ENCODE measurements at regions not wholly inside any gene's neighbourhood (a gene's known extent, or its start where the extent isn't known, plus 50 kb on each side); places are given as distances from the start of the nearest gene placed in this dataset.
"Not testable (repeated sequence)": the region's sequence is repeated elsewhere in the genome, so short reads cannot be mapped to it uniquely, and the experiment has no call there.

DNA sequence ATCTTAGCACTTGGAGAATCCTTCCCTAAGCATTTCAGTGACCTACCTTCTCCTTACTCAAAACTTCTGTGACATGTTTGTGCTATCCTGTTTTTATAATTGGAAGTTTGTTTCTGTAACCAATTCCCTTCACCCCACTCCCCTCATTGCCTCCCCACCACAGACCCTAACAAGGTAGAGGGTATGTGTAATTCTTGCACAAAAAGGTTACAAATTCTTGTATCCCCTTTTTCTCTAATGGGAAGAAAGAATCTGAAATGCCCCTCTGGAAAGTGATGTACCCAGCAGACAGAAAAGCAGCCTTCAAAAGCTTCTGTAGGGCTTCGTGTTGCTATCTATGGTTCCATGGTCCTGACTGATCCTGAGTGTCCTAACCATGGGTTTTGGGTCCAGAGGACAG, 111.7 kb upstream of the TMEM170B start:
- no peak for DNase-seq

DNA sequence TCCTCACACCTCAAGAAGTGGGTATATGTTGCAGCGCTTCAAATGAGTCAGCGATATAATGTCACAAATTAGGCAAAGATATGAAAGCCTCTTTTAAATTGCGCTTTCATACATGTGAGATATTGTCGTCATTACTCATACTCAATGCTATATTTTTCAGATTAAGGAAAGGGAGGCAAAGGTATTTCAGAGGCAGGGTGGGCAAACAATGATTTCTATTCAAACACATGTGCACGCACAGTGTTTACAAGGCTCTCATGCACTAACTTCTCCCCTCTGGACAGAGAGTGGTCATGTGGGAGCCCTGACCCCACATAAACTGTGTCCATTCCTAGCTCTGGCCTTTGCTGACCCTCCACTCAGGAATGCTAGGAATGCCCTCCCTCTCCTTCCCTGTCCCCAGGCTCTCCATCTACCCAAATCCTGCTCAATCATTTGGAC, 112.1 kb upstream of the TMEM170B start:
- no peak for DNase-seq

DNA sequence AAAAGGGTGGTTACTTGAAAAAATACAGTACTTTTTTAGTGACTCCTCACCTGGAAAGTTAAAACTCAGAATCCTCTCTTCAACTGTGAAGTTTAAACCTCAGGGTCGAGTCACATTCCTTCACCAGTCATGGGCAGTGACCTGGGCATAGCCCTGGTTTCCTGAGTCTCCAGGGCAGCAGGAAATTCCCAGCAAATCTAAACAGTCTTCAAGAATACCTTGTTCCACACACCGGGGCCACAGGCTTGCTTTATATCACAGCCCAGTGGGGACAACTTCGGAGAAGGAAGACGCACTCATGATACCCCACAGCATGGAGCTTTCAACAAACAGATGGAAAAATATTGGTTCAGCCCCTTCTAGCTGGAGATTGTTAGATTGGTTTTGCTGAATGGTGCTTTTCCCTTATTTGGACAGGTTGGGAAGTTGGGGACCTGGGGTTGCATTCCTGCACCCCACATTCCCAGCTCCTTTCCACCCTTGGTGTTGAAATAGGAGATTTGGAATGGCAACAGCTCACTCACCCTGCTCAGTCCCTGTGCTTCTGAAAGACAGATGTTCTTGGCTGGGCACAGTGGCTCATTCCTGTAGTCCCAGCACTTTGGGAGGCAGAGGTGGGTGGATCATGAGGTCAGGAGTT, 113.0 kb upstream of the TMEM170B start:
- DNase-seq: no peak

DNA sequence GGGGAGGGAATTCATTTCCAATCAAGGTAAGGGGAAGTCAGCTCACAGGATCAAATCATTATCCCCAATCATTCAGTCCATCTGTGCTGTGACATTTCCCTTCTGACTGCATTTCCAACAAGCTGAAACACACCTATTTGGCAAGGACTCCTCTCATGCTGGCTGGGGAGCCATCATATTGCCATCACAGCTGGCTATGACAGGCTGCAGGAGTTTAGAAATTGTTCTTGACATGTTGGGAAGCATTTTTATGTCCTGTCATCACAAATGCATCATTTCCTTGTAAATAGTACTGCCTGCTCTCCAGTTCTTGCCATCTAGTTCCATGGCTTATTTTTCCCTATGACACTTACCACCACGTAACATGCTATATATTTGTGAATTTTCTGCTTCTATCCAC, 113.9 kb upstream of the TMEM170B start:
- DNase-seq: no peak

DNA sequence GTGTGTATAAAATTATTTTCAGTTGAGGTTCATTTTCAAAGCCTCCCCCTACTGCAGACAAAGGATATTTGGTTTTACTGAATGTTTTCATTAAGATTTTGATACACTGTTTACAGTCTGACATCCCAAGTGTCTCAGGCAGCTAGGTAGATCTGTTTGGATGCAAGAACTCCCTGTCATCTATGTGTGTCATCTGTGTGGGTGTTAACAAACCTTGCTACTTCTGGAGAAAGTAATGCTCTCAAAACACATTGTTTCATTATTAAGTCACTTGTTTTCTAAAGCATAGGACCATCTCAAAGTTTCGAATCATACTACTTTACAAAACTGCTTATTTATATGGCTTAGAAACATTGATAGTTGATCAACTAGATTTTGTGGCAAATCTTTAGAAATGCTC, 114.5 kb upstream of the TMEM170B start:
- DNase-seq: no peak

DNA sequence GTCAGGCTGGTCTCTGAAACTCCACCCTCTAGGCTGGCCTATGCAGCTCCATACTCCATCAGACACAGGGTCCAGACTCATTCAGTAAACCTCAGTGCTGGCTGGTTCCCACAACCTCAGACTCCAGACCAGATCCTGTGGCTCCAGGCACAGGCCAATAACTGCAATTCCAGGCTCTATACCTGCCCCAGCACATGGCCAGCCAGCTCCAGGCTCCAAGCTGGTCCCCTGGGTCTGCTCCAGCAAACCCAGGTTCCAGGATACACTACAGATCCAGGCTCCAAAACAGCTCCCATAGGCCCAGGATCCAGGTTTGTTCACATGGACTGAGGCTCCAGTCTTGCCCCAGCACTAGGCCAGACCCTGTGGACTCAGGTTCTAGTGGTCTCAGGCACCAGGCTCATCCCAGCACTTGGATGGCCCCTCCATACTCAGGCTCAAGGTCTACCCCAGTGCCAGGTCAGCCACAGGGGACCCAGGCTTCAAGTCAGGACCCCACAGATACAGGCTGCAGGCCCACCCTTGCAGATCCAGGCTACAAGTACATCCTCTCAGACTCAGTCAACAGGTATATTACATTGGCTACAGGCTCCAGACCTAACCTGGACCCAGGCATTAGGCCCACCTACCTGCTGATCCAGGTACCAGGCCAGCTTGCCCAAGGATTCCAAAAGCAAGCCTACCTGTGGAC, 117.6 kb upstream of the TMEM170B start:
- no peak for DNase-seq

DNA sequence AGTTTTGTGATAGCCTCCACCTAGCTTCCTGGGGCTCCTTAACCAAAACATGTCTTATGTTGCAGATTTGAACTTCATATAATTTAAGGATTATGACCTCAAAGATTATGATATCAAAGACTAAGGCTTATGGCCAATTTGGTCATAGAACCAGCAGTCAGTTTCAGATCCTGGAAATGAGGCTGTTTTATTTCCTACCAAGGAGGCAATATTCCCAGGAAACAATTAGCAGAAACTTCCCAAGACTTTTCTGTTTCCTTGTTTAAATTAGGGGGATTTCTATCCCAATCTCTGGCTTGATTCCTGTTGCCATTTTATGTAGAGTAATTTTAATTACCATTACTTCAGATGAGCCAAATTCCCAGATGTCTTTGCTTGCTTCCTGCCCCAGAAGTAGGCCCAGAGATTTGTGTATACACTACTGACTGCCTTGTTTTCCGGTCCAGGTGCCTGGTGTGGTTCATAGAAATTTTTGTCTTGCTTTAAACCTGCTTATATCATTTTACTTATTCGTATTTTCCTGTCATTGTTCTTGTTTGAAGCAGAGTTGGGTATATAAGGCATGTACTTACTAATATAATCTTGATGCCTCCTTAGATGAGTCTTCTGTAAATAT, 119.2 kb upstream of the TMEM170B start:
- no peak for DNase-seq

DNA sequence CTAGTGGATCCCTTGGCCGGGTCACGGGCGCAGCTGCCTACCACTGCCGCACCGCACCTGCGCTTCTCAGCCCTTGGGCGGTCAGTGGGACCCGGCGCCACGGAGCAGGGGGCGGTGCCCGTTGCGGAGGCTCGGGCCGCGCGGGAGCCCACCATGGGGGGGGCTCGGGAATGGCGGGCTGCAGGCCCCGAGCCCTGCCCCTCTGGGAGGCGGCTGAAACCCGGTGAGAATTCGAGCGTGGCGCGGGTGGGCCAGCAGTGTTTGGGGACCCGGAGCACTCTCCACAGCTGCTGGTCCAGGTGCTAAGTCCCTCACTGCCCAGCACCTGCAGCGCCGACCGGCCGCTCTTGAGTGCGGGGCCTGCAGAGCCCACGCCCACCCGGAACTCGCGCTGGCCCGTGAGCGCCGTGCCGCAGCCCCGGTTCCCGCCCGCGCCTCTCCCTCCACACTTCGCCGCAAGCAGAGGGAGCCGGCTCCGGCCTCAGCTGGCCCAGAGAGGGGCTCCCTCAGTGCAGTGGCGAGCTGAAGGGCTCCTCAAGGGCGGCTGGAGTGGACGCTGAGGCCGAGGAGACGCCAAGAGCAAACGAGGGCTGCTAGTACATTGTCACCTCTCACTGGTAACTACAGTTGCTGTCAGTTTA, 120.5 kb upstream of the TMEM170B start:
- DNase-seq: no peak

DNA sequence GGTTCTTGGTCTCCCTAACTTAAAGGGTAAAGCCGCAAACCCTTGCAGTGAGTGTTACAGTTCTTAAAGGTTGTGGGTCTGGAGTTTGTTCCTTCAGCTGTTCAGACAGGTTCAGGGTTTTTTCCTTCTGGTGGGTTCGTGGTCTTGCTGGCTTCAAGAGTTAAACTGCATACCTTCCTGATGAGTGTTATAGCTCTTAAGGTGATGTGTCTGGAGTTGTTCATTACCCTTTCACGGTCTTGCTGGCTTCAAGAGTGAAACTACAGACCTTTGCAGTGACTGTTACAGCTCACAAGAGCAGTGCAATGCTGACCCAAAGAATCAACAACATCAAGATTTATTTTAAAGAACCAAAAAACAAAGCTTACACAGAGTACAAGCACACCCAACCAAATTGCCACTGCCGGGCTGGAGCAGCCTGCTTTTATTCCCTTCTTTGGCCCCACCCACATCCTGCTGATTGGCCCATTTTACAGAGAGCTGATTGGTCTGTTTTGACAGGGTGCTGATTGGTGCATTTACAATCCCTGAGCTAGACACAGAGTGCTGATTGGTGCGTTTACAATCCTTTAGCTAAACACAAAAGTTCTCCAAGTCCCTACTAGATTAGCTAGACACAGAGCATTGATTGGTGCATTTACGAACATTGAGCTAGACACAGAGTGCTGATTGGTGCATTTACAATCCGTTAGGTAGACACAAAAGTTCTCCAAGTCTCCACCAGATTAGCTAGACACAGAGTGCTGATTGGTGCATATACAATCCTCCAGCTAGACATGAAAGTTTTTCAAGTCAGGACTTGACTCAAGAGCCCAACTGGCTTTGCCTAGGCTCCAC, 121.2 kb upstream of the TMEM170B start:
- DNase-seq: not testable (repeated sequence)

DNA sequence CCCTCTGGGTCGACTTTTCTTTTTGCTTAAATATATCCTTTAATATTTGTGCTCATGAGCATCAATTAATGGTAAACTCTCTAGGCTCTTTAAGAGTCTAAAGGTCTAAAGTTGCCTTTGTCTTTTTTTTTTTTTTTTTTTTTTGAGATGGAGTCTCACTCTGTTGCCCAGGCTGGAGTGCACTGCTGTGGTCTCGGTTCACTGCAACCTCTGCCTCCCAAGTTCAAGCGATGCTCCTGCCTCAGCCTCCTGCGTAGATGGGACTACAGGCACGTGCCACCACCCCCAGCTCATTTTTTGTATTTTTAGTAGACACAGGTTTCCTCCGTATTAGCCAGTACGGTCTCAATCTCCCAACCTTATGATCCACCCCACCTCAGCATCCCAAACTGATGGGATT, 122.0 kb upstream of the TMEM170B start:
- no peak for DNase-seq

DNA sequence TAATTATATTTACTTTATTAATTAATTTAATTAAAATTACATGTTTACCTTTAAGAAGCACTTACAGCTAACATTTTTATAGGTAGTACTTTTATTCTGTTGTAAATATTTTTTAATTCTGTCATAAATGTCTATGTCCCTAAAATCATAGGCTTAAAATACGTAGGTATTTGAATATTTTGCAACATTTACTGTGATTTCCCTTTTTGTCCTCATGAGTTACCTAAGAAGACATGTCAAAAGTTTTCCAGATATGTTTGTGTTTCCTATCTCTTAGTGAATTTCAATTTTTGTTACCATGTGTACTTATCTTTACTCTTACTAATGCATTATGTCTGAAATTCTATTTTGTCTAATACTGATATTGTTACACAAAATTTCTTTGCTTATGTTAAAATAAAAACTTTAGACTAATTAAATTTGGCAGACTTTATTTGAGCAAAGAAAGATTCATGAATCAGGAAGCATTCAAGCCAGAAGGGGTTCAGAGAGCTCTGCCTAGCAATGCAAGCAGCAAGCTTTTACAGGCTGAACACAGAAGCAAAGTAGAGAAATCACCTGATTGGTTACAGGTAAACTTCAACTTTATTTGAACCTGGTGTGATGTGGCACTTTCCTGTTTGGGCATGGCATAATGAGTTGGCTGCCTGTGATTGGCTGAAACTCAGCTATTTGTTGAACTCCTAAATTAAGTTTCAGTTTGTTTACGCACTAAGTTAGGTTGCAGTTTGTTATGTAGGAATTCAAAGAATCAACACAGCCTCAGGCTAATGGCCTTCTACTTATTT, 123.2 kb upstream of the TMEM170B start:
- DNase-seq: no peak

DNA sequence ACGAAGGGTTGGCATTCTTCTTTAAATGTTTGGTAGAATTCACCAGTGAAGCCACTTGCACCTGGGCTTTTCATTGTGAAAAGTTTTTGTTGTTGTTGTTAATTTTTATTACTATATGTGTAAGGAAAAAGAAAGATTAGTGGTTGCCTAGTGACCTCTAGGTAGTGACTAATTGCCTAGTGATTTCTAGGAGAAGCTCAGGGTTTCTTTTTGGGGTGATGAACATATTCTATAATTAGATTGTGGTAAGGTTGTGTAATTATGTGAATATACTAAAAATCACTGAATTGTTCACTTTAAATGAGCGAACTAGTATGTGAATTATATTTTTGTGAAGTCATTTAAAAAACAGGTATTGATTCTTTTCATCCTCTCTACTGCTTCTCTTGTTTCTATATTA, 123.8 kb upstream of the TMEM170B start:
- DNase-seq: no peak

DNA sequence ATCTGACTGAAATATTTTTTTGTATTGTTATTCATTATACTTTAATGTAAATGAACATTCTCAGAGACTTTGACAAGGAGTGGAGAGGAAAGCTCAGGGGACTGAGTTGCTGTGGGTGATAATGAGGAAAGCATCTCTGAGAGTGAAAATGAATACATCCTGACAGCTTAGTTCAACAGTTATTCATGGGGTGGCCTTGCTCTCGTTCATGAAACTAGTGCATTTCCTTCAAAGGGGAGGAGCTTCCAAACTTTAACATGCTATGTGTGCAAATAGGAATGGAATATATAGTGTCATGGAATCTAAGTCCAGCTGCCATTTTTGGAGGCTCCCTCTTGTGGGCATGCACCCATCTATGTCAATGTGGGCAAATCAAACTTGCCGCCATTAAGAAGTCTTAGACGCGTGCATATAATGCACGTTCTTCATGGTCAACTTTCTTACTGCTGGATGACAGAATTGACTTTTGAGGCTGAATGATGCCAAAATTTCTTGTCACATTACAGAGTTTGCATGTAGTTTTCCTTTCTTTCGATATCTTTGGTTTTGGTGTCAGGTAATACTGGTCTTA, 124.3 kb upstream of the TMEM170B start:
- no peak for DNase-seq

DNA sequence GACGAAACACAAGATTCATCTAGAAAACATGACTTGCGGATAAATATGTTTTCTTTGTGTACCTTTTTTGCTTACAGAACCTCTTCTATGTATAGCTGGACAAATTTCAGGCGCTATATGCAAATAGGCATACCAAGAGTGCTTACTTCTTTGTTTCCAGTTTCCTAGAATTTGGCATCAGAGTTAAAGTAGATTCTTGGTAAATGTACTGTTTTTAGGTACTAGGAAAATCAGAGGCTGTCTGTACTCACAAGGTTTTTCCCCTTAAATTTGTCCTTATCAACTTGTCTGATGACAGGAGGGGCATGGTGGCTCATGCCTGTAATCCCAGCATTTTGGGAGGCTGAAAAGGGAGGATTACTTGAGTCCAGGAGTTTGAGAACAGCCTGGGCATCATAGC, 124.9 kb upstream of the TMEM170B start:
- no peak for DNase-seq

DNA sequence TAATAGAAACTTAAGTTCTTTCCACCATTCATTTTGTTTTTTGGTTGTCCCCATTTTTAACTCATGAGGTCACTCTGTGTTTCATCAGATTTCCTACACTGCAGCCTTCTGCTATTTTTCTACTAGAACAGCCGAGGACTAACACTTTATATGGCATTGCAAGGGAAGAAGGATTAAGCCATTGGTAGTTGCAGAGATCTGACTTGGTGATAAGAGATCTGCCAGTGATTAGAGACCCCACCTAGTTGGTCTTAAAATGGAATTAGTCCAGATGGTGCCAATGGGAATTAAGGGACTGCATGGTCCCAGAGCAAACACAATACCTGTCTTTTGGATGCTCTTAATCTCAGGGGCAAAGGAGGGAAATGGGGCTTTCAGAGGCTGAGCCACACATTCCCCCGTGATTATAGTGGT, 125.5 kb upstream of the TMEM170B start:
- no peak for DNase-seq

DNA sequence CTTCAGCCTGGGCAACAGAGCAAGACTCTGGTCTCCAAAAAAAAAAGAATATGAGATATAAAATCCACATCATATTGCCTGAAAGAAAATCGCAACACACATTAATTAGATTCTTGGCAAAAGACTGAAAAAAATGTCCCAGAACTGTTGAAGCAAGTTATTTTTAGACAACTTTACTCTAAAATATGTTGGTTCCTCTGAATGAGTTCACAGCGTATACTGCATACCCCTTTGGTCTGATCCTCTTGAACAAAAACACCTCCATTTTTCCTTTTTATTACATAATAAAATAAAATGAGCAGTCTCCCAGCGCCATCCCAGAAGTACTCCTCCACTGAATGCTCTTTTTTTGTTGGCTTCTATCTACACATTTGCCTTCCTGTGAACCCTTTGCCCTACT, 126.0 kb upstream of the TMEM170B start:
- no peak for DNase-seq

DNA sequence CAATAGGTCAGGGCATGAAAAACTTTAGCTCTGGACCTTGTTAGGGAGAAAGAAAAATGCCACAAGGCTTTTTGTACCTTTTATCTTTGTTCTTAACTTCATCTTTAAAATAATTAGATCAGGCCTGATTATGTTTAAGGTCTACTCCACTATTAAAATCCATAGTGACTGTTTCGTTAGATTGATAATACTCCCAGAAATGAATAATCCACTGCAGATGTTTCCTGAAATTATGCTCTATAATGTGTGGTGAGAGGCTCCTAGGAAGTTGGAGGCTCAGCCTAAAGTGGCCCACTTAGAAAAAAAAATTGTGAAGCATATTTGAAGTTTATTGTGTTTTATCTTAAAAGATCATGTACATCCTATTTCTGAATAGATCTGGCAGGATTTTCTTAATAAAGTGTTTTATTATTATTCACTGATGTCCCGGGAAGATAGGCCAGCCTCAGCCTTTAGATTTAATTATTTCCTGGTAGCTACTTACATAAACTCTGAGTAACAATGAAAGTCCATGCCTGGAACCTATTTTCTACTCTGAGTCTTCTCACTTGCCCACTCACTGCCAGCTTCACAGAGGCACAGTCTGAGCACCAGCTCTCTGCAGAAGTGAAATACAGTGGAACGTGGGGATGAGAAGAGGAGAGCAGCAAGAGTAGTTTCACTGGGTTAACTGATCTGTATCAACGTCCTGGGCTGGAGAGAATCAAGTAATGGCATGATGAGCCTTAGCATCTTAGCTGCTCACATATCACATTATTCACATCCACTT, 126.8 kb upstream of the TMEM170B start:
- no peak for DNase-seq

DNA sequence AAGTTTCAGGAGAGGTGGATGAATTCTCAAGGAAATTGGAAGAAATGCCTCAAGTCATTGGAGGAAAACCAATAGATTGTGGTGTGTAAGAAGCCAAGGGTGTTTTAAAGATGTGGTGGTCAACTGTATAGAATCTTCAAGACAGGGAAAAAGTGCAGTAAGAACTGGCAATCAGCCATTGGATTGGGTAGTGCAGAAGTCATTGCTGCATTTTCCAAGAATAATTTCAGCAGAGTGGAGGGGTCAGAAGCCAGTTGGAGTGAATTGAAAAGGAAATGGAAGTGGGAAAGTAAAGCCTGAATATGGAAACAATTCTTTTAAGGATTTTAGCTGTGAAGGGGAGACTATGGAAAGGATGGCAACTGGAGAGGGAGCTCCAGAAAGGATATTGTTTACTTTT, 128.2 kb upstream of the TMEM170B start:
- DNase-seq: no peak

DNA sequence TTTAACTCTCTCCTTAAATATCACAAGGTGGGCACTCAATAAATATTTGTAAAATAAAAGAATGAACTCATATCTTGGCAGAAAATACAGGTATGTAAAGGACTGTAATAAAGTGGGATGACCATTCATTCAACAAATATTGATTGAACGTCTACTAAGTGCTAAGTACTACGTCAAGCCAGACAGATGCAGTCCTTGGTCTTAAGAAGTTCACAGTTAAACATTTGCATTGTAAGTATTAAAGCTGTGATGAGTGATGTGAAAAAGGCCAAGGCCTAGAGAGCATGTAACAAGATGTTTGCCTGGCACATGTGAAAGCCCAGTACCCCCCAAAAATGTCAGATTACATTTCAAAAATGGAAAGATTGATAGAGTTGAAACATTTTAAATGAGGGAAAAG, 130.1 kb upstream of the TMEM170B start:
- DNase-seq: no peak

DNA sequence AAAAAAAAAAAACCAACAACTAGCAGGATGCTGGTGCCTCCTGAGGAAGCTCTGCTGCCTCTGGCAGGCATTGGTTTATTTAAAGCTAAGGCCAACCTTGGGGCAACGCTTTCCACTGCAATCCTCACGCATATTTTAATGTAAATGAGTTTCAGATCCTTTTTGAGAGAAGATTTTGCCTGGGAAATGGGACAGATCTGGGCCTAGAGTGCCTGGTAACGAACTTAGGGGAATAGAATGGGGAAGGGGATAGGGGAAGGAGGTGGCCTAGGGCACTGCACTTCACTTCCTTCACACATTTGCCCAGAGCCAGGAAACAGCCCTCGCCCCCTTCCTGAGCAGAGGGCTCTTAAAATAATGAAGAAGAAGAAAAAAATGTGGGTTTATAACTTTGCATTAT, 132.7 kb upstream of the TMEM170B start:
- peak; percentile 61 for DNase-seq

DNA sequence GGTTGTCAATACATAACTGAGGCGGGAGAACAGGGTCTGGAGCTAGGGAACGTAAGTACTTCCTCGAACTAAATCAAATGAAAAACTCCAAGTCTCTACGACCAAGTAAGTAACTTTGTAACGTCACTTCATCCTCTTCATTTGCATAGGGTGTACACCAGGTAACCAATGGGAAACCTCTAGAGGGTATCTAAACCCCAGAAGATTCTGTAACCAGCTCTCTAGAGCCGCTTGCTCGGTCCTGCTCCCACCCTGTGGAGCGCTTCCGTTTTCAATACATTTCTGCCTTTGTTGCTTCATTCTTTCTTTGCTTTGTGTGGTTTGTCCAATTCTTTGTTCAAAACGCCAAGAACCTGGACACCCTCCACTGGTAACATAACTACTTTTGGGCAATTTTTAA, 133.5 kb upstream of the TMEM170B start:
- DNase-seq: no peak

Data from GDM1 (cell line).